HG02763 (cell line): ENCODE measurements at regions not wholly inside any gene's neighbourhood (a gene's known extent, or its start where the extent isn't known, plus 50 kb on each side); places are given as distances from the start of the nearest gene placed in this dataset.
A peak's percentile ranks its signal among the peaks of the same experiment; 100 is the strongest.
"Not testable (repeated sequence)": the region's sequence is repeated elsewhere in the genome, so short reads cannot be mapped to it uniquely, and the experiment has no call there.

Experiments
- ATAC-seq: cut with Tn5 transposase; IDR thresholded peaks from one replicate; pipeline ENCODE4 v1.9.1; 2021; ENCODE audit warnings: mild to moderate bottlenecking, moderate library complexity; ENCODE audit not compliant: unreplicated experiment

- no peak for ATAC-seq
These were observed 527.2 kb upstream of the RORB start for GRCh38 chr9:73969936-73970335.

- ATAC-seq, result not testable (repeated sequence)
These were observed 520.7 kb upstream of the RORB start for GRCh38 chr9:73976424-73976823.

GRCh38 chr9:73979894-73980264, 517.3 kb upstream of the RORB start:
- ATAC-seq, result no peak

- ATAC-seq, result no peak
These were observed 516.4 kb upstream of the RORB start for GRCh38 chr9:73980754-73981153.

- ATAC-seq, result no peak
These were observed 515.7 kb upstream of the RORB start for GRCh38 chr9:73981405-73981804.

DNA sequence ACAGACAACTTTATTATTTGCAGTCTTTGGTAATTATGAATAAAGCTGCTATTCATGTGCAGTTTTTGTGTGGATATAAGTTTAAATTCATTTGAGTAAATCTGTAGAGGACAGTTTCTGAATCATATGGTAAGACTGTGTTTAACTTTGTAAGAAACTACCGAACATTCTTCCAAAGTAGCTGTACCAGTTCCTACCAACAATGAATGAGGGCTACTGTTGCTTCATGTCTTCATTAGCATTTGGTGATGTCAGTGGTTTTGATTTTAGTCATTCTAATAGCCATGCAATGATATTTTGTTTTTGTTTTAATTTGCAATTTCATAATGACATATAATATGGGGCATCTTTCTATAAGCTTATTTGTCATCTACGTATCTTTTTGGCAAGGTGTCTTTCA, 501.3 kb upstream of the RORB start:
- no peak for ATAC-seq

- no peak for ATAC-seq
These were observed 500.3 kb upstream of the RORB start for GRCh38 chr9:73996844-73997243.

DNA sequence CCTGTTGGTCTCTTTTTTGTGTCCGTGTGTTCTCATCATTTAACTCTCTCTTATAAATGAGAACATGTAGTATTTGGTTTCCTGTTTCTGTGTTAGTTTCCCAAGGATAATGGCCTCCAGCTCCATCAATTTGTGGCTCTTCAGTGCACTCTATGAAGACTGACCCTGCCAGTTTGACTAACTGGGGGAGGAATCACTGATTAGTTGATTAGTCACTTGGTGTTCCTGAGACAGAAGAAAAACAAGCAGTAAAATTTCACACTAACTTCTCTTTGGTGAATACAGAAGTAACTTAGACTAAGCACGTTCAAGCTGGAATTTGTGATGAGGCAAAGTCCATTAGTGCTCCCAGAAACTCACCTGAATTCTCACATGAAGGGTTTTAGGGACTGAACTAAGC, 495.8 kb upstream of the RORB start:
- no peak for ATAC-seq

DNA sequence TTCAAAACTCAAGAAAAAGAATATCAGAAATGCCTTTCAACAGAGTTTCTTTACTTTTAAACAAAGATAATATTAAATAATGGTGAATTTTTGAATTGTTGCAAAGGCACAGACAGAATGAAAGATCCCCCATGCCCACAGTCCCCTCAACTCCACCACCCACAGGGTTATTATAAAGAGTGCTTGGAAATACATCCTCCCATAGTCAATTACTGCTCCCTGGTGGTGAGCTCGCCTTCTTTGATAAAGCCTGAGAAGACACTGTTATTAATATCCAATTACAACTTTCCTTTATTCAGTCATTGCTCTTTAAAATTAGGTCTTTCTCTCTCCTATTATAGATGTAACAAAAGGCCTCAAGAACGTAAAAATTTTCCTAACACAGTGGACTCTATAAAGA, 490.2 kb upstream of the RORB start:
- no peak for ATAC-seq

- ATAC-seq, result no peak
These were observed 489.3 kb upstream of the RORB start for GRCh38 chr9:74007833-74008232.

DNA sequence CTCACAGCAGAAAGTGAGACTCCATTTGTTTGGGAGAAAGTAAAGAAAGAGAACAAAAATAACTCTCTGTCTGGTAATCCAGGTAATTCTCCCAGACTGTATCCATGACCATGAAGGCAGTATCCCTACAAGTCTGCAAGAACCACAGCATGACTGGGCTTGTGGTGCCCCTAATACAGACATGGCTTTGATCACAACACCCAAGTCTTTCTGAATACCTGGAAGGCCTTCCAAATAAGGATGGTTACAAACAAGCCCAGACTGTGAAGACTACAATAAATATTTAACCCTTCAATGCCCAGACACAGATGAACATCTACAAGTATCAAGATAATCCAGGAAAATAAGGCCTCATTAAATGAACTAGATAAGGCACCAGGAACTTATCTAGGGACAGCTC, 481.1 kb upstream of the RORB start:
- ATAC-seq, result no peak

GRCh38 chr9:74025402-74025925, 471.7 kb upstream of the RORB start:
- ATAC-seq, result no peak

DNA sequence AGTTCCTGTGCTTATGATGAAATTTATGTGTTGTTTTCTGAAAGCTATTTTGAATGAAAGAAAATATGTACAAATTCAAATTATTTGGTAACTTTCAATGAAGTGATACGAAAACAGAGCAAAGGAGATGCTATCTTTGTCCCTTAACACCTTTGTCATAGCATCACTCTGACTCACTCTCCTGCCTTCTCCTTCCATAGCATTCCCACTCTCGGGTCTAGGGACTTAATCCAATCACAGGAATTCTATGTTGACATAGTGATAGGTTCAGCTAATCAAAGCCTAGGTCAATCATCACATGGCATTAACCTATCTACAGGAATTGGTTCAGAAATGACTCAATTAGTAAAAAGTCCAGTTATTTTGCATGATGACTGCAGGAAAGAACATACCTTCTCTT, 464.7 kb upstream of the RORB start:
- ATAC-seq, result no peak

DNA sequence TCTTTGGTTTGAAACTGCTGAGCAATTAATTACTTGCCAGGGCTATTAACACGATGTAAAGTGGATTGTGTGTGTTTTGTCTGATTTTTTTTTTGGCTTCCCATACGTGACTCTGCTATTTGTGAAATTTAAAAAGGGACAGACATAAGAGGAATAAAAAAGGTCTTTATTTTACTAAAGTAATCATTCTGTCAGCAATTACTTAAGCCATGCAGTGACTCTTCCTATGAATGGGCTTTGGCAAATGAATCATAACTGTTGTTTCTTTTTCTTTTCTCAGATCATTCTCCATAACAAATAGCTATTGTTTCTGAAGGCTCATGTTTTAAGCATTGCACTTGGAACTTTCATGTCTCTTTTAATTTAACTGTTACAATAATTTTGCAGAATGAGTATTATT, 461.3 kb upstream of the RORB start:
- no peak for ATAC-seq

DNA sequence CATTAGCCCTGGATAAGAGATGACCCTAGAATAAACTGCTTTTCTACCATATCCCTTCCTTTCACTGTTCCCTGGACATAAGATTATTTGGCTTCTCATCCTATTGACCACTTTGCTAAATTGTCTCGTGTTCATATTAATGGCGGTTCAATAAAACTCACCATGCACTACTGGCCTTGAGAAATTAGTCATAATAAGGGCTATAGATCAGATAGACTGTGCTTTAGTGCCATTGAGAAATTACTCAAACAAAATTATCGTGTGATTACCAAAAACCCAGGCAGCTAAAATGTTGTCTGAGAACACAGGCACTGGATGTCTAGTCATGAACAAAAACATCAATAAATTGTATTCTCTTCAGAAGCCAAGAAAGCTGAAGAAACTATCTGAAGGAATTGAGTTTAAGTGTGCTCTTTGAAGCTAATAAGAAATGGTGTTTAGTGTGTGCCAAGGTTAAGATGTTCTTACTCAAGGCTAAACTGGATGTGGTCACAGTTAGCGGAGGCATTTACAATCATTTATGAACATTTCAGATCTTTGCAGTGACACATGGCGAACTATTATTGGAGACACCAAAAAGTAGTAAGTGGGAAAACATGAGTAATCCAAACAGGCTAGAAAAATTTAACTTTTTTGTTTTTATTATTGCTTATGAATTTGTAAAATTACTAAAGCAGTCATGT, 460.4 kb upstream of the RORB start:
- peak; percentile 62 for ATAC-seq

DNA sequence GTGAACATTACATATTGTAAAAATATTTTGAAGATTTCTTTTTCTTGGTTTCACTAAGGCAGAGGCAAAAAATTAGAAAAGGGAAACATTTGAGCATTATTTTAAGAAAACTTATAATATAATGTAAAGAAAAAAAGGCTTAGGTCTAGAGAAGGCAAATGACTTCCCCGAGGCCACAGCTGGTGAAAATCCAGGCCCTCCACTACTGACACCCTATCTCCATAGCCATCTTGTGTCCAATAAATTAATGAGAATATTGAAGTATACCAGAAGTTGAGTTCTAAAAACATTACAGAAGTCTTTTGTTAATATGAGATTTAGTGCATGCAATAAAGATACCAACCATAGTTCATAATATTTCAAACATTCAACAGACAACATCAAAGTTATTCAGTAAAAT, 459.9 kb upstream of the RORB start:
- ATAC-seq, result no peak

DNA sequence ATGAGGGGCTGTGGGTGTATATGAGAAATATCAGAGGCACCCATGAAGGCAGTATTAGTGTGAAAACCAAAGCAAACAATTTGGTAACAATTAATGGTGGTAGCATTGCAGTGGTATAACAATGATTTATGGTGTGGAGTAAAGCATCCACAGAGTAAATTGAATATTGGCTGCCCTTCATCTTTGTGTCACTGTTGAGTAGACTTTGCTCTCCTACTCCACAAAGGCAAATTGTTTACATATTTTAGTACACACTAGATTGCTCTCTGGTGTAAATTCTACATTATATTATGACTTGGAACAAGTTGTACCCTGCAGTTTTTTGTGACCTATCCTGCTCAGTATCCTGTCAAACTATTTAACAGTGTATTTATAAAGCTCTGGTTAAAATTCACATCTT, 455.5 kb upstream of the RORB start:
- ATAC-seq, result no peak

GRCh38 chr9:74044844-74045243, 452.3 kb upstream of the RORB start:
- no peak for ATAC-seq

GRCh38 chr9:74056023-74056422, 441.1 kb upstream of the RORB start:
- no peak for ATAC-seq

GRCh38 chr9:74057051-74057450, 440.1 kb upstream of the RORB start:
- ATAC-seq, result not testable (repeated sequence)

GRCh38 chr9:74064702-74065101, 432.4 kb upstream of the RORB start:
- no peak for ATAC-seq

DNA sequence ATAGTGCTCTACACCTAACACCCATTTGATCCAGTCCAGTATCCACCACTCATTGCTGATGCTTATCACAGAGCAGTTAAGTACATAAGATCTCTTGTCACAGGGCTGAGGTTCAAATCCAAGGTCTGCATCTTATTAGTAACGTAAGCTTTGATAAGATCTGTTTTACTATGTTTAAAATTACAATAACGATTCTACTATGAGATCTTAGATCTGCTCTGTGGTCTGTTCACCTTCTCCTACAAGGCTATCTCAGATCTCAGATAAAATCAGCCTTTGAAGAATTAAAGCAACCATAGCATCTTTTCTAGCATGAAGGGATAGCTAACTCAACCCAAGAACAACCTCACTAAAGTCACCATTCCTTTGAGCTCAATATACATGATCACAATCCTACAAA, 431.0 kb upstream of the RORB start:
- no peak for ATAC-seq

DNA sequence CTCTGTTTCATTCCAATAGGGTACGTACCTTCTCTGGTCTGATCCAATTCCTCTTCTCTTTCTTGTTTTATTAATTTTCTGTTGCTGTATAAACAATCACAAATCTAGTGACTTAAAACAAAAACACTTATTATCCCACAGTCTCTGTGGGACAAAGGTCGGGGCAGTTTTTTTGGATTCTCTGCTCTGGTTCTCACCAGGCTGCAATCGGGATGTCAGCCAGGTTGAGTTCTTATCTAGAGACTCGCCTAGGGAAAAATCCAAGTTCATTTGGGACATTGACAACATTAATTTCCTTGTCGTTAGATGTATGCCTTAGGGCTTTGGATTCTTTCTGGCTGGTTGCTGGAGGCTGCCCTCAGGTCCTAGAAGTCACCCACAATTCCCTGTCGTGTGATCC, 430.5 kb upstream of the RORB start:
- ATAC-seq, result no peak
